Left ventricle myocardium inferior (tissue), 1 donor: ENCODE measurements at regions not wholly inside any gene's neighbourhood (a gene's known extent, or its start where the extent isn't known, plus 50 kb on each side); places are given as distances from the start of the nearest gene placed in this dataset.
"Not testable (repeated sequence)": the region's sequence is repeated elsewhere in the genome, so short reads cannot be mapped to it uniquely, and the experiment has no call there.

Experiments used
- DNase-seq: peaks from one replicate; pipeline ENCODE4 v3.0.0-alpha.2; 2020
- H3K27ac ChIP-seq: fragments of 200-600 bp; replicated peaks from 2 replicates; pipeline ENCODE4 v1.8.0; 2021
- H3K27me3 ChIP-seq: fragments of 200-600 bp; 2 replicates; pipeline ENCODE4 v1.8.0; 2021; ENCODE audit warnings: low read depth
- H3K36me3 ChIP-seq: fragments of 200-600 bp; 2 replicates; pipeline ENCODE4 v1.8.0; 2021
- H3K4me1 ChIP-seq: fragments of 200-600 bp; 2 replicates; pipeline ENCODE4 v1.8.0; 2021
- H3K4me3 ChIP-seq: fragments of 200-600 bp; 2 replicates; pipeline ENCODE4 v1.8.0; 2021; ENCODE audit warnings: mild to moderate bottlenecking, moderate library complexity
- H3K9me3 ChIP-seq: fragments of 200-600 bp; replicated peaks from 2 replicates; pipeline ENCODE4 v1.8.0; 2021
- CTCF ChIP-seq: fragments of 200-600 bp; IDR thresholded peaks from 2 replicates; pipeline ENCODE4 v1.8.0; 2021; ENCODE audit warnings: antibody characterized with exemption, mild to moderate bottlenecking, borderline replicate concordance
- intact Hi-C: fragments of 100-400 bp; cut with micrococcal nuclease; formaldehyde crosslinking; loops from one replicate; pipeline ENCODE4 v1.11.0; 2022
- donor health status: DM: no; HTN: yes; CAD: no; lungs with severe emphysema.

- H3K36me3 ChIP-seq = no peaks in the 10 kb centered on the region
- peaks cover 89% of the 10 kb centered on the region for H3K27me3 ChIP-seq
- no peak for TF ChIP-seq CTCF
- no peak overlapping the region for H3K4me3 ChIP-seq
- H3K9me3 ChIP-seq = no peaks in the 10 kb centered on the region
- no peaks in the 10 kb centered on the region for H3K4me1 ChIP-seq
- intact Hi-C loops = no loop called here
- DNase-seq = no peak
- H3K27ac ChIP-seq = no peak overlapping the region
These were observed 65.5 kb upstream of the WNT4 start for GRCh38 chr1:22208268-22208972.

- Histone ChIP-seq H3K4me3 (no peak overlapping the region), H3K27me3 (peaks cover 94% of the 10 kb centered on the region), H3K36me3 (no peaks in the 10 kb centered on the region), H3K27ac (no peak overlapping the region), H3K9me3 (no peaks in the 10 kb centered on the region), H3K4me1 (no peaks in the 10 kb centered on the region)
- intact Hi-C loops = no loop called here
- no peak for DNase-seq
- no peak for TF ChIP-seq CTCF
These were observed 66.1 kb upstream of the WNT4 start for GRCh38 chr1:22208973-22209378.

GRCh38 chr1:22210176-22210575 lies 67.3 kb upstream of the WNT4 start:
- no peaks in the 10 kb centered on the region for H3K4me1 ChIP-seq
- intact Hi-C loops = no loop called here
- H3K27ac ChIP-seq = no peak overlapping the region
- H3K36me3 ChIP-seq = no peaks in the 10 kb centered on the region
- peaks cover 100% of the 10 kb centered on the region for H3K27me3 ChIP-seq
- TF ChIP-seq CTCF = no peak
- no peak for DNase-seq
- no peaks in the 10 kb centered on the region for H3K9me3 ChIP-seq
- no peak overlapping the region for H3K4me3 ChIP-seq

GRCh38 chr1:22210636-22211035 lies 67.7 kb upstream of the WNT4 start:
- Histone ChIP-seq H3K9me3 (no peaks in the 10 kb centered on the region), H3K27me3 (peaks cover 99% of the 10 kb centered on the region), H3K27ac (no peak overlapping the region), H3K4me1 (no peaks in the 10 kb centered on the region), H3K36me3 (no peaks in the 10 kb centered on the region), H3K4me3 (no peak overlapping the region)
- no peak for TF ChIP-seq CTCF
- no peak for DNase-seq
- intact Hi-C loops = no loop called here

GRCh38 chr1:22211459-22211858 lies 68.6 kb upstream of the WNT4 start:
- intact Hi-C loops, H3K4me1 ChIP-seq, H3K4me3 ChIP-seq, H3K36me3 ChIP-seq, H3K9me3 ChIP-seq, H3K27ac ChIP-seq, DNase-seq: not testable (repeated sequence)
- H3K27me3 ChIP-seq = peaks cover 98% of the 10 kb centered on the region

GRCh38 chr1:22212400-22213233 lies 69.7 kb upstream of the WNT4 start:
- Histone ChIP-seq H3K27ac (no peak overlapping the region), H3K9me3 (no peaks in the 10 kb centered on the region), H3K4me3 (no peak overlapping the region), H3K4me1 (no peaks in the 10 kb centered on the region), H3K36me3 (no peaks in the 10 kb centered on the region), H3K27me3 (peaks cover 94% of the 10 kb centered on the region)
- intact Hi-C loops = no loop called here
- no peak for DNase-seq
- no peak for TF ChIP-seq CTCF
